ENCODE measurements at regions not wholly inside any gene's neighbourhood (a gene's known extent, or its start where the extent isn't known, plus 50 kb on each side); places are given as distances from the start of the nearest gene placed in this dataset.

GRCh38 chr9:31774571-31774970 is 609.9 kb upstream of the ACO1 start:
- no peak overlapping the region for H3K27ac ChIP-seq (ENCODE audit: low read length)
- ATAC-seq, result no peak
- CTCF ChIA-PET, result no interaction called here
- no peak for DNase-seq (ENCODE audit: low read depth, low spot score)
- no peak overlapping the region for H3K4me3 ChIP-seq (ENCODE audit: low read depth in 2 of 2, low read length in 2 of 2)
- intact Hi-C loops (cut with micrococcal nuclease; ENCODE audit: unreplicated experiment) (no loop called here), in situ Hi-C loops (cut with HindIII; ENCODE audit: low pct_unique_long_range_greater_than_20kb, low sequenced_read_pairs) (no loop called here)
- no peaks in the 10 kb centered on the region for H3K36me3 ChIP-seq (ENCODE audit: control insufficient read depth, insufficient read depth, low read length)
- no TSS peak for BruUV-seq (replicated peaks)
- no peaks in the 10 kb centered on the region for H3K27me3 ChIP-seq (ENCODE audit: control insufficient read depth, insufficient read depth, low read length)
- POLR2A ChIA-PET, result no interaction called here
- no peaks in the 10 kb centered on the region for H3K4me1 ChIP-seq (ENCODE audit: control insufficient read depth, insufficient read depth, low read length)
- TF ChIP-seq CTCF (IDR thresholded peaks at IDR 0.05), result no peak
- TF ChIP-seq SIN3A (IDR thresholded peaks at IDR 0.05; ENCODE audit: borderline replicate concordance, insufficient read depth, low read depth, low read length), result no peak
- no peak for TF ChIP-seq POLR2AphosphoS5 (IDR thresholded peaks at IDR 0.05; ENCODE audit: low read depth, low read length)
- TF ChIP-seq TCF7L2 (IDR thresholded peaks at IDR 0.05; ENCODE audit: low read depth, low read length), result no peak
- no peak for TF ChIP-seq REST (IDR thresholded peaks at IDR 0.05; ENCODE audit: insufficient read depth in 1 of 2, low read depth in 2 of 2, low read length in 1 of 2)
- H3K9me3 ChIP-seq (ENCODE audit: control insufficient read depth, insufficient read depth, low read depth, low read length), result 0 out of 2 replicates have a peak, but pooled peaks cover 4% of the 10 kb centered on the region

- Histone ChIP-seq H3K36me3 (ENCODE audit: control insufficient read depth, insufficient read depth, low read length) (no peaks in the 10 kb centered on the region), H3K27ac (ENCODE audit: low read length) (no peak overlapping the region), H3K9me3 (ENCODE audit: control insufficient read depth, insufficient read depth, low read depth, low read length) (0 out of 2 replicates have a peak, but pooled peaks cover 4% of the 10 kb centered on the region), H3K27me3 (ENCODE audit: control insufficient read depth, insufficient read depth, low read length) (no peaks in the 10 kb centered on the region), H3K4me1 (ENCODE audit: control insufficient read depth, insufficient read depth, low read length) (no peaks in the 10 kb centered on the region), H3K4me3 (ENCODE audit: low read depth in 2 of 2, low read length in 2 of 2) (no peak overlapping the region)
- intact Hi-C loops (cut with micrococcal nuclease; ENCODE audit: unreplicated experiment), result no loop called here
- no TSS peak for BruUV-seq (replicated peaks)
- ChIA-PET POLR2A (no interaction called here), CTCF (no interaction called here)
- no peak for DNase-seq (ENCODE audit: low read depth, low spot score)
- in situ Hi-C loops (cut with HindIII; ENCODE audit: low pct_unique_long_range_greater_than_20kb, low sequenced_read_pairs), result no loop called here
- TF ChIP-seq SIN3A (IDR thresholded peaks at IDR 0.05; ENCODE audit: borderline replicate concordance, insufficient read depth, low read depth, low read length) (no peak), REST (IDR thresholded peaks at IDR 0.05; ENCODE audit: insufficient read depth in 1 of 2, low read depth in 2 of 2, low read length in 1 of 2) (no peak), CTCF (IDR thresholded peaks at IDR 0.05) (no peak), TCF7L2 (IDR thresholded peaks at IDR 0.05; ENCODE audit: low read depth, low read length) (no peak), POLR2AphosphoS5 (IDR thresholded peaks at IDR 0.05; ENCODE audit: low read depth, low read length) (no peak)
- no peak for ATAC-seq
These were observed 608.0 kb upstream of the ACO1 start for GRCh38 chr9:31776471-31776870.
